Keratinocyte (primary cell): ENCODE measurements at regions not wholly inside any gene's neighbourhood (a gene's known extent, or its start where the extent isn't known, plus 50 kb on each side); places are given as distances from the start of the nearest gene placed in this dataset.

Experiments
- DNase-seq: peaks from one replicate; pipeline ENCODE4 v3.0.0-alpha.2; 2011; ENCODE audit warnings: low read depth, missing footprints, low spot score
- FAIRE-seq: peaks from 2 replicates; lab custom pipeline; 2011; peaks lifted over from hg19 to GRCh38; lab: Jason Lieb, UNC
- H2AFZ ChIP-seq: 2 replicates; pipeline ENCODE4 v1.6.0; 2012; ENCODE audit warnings: low read length, control low read depth, inconsistent platforms; ENCODE audit not compliant: control insufficient read depth
- H3K27ac ChIP-seq: 2 replicates; pipeline ENCODE4 v1.5.1; 2011; ENCODE audit warnings: low read length; ENCODE audit not compliant: control insufficient read depth, insufficient read depth
- H3K27me3 ChIP-seq: 3 replicates; pipeline ENCODE4 v1.6.0; 2011; ENCODE audit warnings: low read length; ENCODE audit not compliant: control insufficient read depth, insufficient read depth; ENCODE audit errors: extremely low read depth
- H3K36me3 ChIP-seq, 2 experiments: 2 replicates in 1 of 2; 3 replicates in 1 of 2; pipeline ENCODE4 v1.5.1; 2011; ENCODE audit warnings: low read length in 2 of 2, mild to moderate bottlenecking in 1 of 2; ENCODE audit not compliant: control insufficient read depth in 2 of 2, insufficient read depth in 2 of 2; ENCODE audit errors: extremely low read depth in 1 of 2
- H3K4me1 ChIP-seq: 3 replicates; pipeline ENCODE4 v1.5.1; 2011; ENCODE audit warnings: low read length; ENCODE audit not compliant: control insufficient read depth, insufficient read depth; ENCODE audit errors: extremely low read depth
- H3K4me2 ChIP-seq: 3 replicates; pipeline ENCODE4 v1.6.0; 2011; ENCODE audit warnings: low read depth, low read length; ENCODE audit not compliant: control insufficient read depth, insufficient read depth; ENCODE audit errors: extremely low read depth
- H3K4me3 ChIP-seq, 3 experiments: fragments of 200-600 bp in 1 of 3; sonication (generic) in 1 of 3; 2 replicates in 2 of 3; 3 replicates in 1 of 3; pipeline ENCODE4 v1.5.1; 2011 to 2016; ENCODE audit warnings: low read length in 3 of 3, mild to moderate bottlenecking in 3 of 3, control low read depth in 2 of 3, inconsistent platforms in 1 of 3, low read depth in 1 of 3, mixed read lengths in 1 of 3, mixed run types in 1 of 3, moderate library complexity in 1 of 3; ENCODE audit not compliant: control insufficient read depth in 2 of 3, insufficient read depth in 2 of 3; ENCODE audit errors: extremely low read depth in 1 of 3
- H3K79me2 ChIP-seq: 2 replicates; pipeline ENCODE4 v1.6.0; 2012; ENCODE audit warnings: low read length; ENCODE audit not compliant: control insufficient read depth, insufficient read depth
- H3K9ac ChIP-seq: 3 replicates; pipeline ENCODE4 v1.6.0; 2011; ENCODE audit warnings: low read length; ENCODE audit not compliant: control insufficient read depth, insufficient read depth; ENCODE audit errors: extremely low read depth
- H3K9me1 ChIP-seq: 3 replicates; pipeline ENCODE4 v1.6.0; 2011; ENCODE audit warnings: low read length; ENCODE audit not compliant: control insufficient read depth, insufficient read depth; ENCODE audit errors: extremely low read depth
- H3K9me3 ChIP-seq: 2 replicates; pipeline ENCODE4 v1.5.1; 2012; ENCODE audit warnings: low read depth, low read length; ENCODE audit not compliant: control insufficient read depth
- H4K20me1 ChIP-seq: 3 replicates; pipeline ENCODE4 v1.6.0; 2011; ENCODE audit warnings: low read length; ENCODE audit not compliant: control insufficient read depth, insufficient read depth; ENCODE audit errors: extremely low read depth
- EZH2 ChIP-seq: IDR thresholded peaks from one replicate; pipeline ENCODE4 v1.6.1; 2012; ENCODE audit warnings: inconsistent platforms, mild to moderate bottlenecking, low read length, moderate library complexity
- dilution Hi-C: fragments of 300-500 bp; cut with MboI; formaldehyde crosslinking; loops from one replicate; pipeline ENCODE4 v1.7.0; 2020; ENCODE audit warnings: low sequenced_read_pairs; ENCODE audit not compliant: extremely low pct_ligation_motif_present
- TF ChIP-seq, protein P1 (sequence below), 3 experiments: IDR thresholded peaks in 1 of 3; conservative IDR thresholded peaks in 1 of 3; optimal IDR thresholded peaks in 1 of 3; 2 replicates in 2 of 3; 3 replicates in 1 of 3; pipeline versions ENCODE3 to v1.5.1; 2011; ENCODE audit warnings: low read length in 3 of 3, mild to moderate bottlenecking in 3 of 3, moderate library complexity in 2 of 3, control low read depth in 1 of 3, inconsistent platforms in 1 of 3; ENCODE audit not compliant: insufficient read depth in 2 of 3; ENCODE audit errors: extremely low read depth in 1 of 3

- H3K79me2 ChIP-seq, result no peaks in the 10 kb centered on the region
- no peak overlapping the region for H3K4me2 ChIP-seq
- no peaks in the 10 kb centered on the region for H3K36me3 ChIP-seq
- TF ChIP-seq, protein P1, sequence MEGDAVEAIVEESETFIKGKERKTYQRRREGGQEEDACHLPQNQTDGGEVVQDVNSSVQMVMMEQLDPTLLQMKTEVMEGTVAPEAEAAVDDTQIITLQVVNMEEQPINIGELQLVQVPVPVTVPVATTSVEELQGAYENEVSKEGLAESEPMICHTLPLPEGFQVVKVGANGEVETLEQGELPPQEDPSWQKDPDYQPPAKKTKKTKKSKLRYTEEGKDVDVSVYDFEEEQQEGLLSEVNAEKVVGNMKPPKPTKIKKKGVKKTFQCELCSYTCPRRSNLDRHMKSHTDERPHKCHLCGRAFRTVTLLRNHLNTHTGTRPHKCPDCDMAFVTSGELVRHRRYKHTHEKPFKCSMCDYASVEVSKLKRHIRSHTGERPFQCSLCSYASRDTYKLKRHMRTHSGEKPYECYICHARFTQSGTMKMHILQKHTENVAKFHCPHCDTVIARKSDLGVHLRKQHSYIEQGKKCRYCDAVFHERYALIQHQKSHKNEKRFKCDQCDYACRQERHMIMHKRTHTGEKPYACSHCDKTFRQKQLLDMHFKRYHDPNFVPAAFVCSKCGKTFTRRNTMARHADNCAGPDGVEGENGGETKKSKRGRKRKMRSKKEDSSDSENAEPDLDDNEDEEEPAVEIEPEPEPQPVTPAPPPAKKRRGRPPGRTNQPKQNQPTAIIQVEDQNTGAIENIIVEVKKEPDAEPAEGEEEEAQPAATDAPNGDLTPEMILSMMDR (optimal IDR thresholded peaks at IDR 0.05 in 1 of 3, IDR thresholded peaks at IDR 0.05 in 1 of 3, conservative IDR thresholded peaks at IDR 0.05 in 1 of 3; ENCODE audit: extremely low read depth in 1 of 3, insufficient read depth in 2 of 3, low read length in 3 of 3), result no peak
- no peak for TF ChIP-seq EZH2
- H3K4me1 ChIP-seq, result no peaks in the 10 kb centered on the region
- no peaks in the 10 kb centered on the region for H4K20me1 ChIP-seq
- H2AFZ ChIP-seq, result no peak overlapping the region
- no peak overlapping the region for H3K4me3 ChIP-seq
- H3K27ac ChIP-seq, result no peak overlapping the region
- FAIRE-seq (no peak), DNase-seq (no peak)
- H3K9ac ChIP-seq, result no peak overlapping the region
- no peaks in the 10 kb centered on the region for H3K9me1 ChIP-seq
- dilution Hi-C loops, result no loop called here
- no peaks in the 10 kb centered on the region for H3K27me3 ChIP-seq
- no peaks in the 10 kb centered on the region for H3K9me3 ChIP-seq
Observed at GRCh38 chr2:220040346-220040745, 412.9 kb downstream of the SLC4A3 start.

DNA sequence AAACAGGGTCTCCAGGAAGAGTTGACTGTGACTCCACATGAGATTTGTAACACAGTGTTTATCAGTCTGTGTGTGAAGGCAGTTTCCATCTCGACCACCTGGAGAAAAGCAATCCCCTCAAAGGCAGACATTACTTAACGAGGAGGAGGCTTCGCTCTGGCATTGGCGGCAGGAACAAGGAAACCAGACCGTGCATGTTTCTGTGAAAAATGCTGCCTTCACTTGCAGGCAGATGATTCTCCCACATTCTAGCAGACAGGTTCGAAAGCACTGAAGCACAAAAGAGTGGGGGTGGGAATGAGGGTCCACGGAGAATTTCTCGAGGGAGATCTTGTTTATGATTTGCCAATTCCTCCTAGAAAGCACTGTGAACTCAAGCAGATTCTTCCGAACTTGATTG, 414.0 kb downstream of the SLC4A3 start:
- no peaks in the 10 kb centered on the region for H4K20me1 ChIP-seq
- H3K9ac ChIP-seq, result no peak overlapping the region
- H3K4me3 ChIP-seq, result no peak overlapping the region
- no peaks in the 10 kb centered on the region for H3K36me3 ChIP-seq
- no peaks in the 10 kb centered on the region for H3K4me1 ChIP-seq
- H3K9me1 ChIP-seq, result no peaks in the 10 kb centered on the region
- no peak overlapping the region for H3K4me2 ChIP-seq
- no peaks in the 10 kb centered on the region for H3K79me2 ChIP-seq
- no peak for TF ChIP-seq EZH2
- TF ChIP-seq, protein P1 (optimal IDR thresholded peaks at IDR 0.05 in 1 of 3, IDR thresholded peaks at IDR 0.05 in 1 of 3, conservative IDR thresholded peaks at IDR 0.05 in 1 of 3; ENCODE audit: extremely low read depth in 1 of 3, insufficient read depth in 2 of 3, low read length in 3 of 3), result no peak
- H3K9me3 ChIP-seq, result no peaks in the 10 kb centered on the region
- FAIRE-seq, result no peak
- no peak overlapping the region for H2AFZ ChIP-seq
- no peaks in the 10 kb centered on the region for H3K27me3 ChIP-seq
- H3K27ac ChIP-seq, result no peak overlapping the region
- no peak for DNase-seq
- dilution Hi-C loops, result no loop called here
